ENCODE measurements at regions not wholly inside any gene's neighbourhood (a gene's known extent, or its start where the extent isn't known, plus 50 kb on each side); places are given as distances from the start of the nearest gene placed in this dataset.

- Mint-ChIP-seq H3K36me3 (ENCODE audit: low read depth) (no peaks in the 10 kb centered on the region), H3K27me3 (no peaks in the 10 kb centered on the region), H3K9me3 (peaks cover 3% of the 10 kb centered on the region), H3K4me3 (no peak overlapping the region), H3K4me1 (ENCODE audit: low read depth) (no peaks in the 10 kb centered on the region), H3K27ac (no peak overlapping the region)
- Histone ChIP-seq H3K4me3 (ENCODE audit: low read length) (no peak overlapping the region), H3K9me3 (ENCODE audit: control insufficient read depth in 1 of 2, insufficient read depth in 1 of 2, low read length in 2 of 2) (no peaks in the 10 kb centered on the region), H3K27me3 (ENCODE audit: control insufficient read depth in 1 of 2, insufficient read depth in 2 of 2, low read length in 2 of 2) (no peaks in the 10 kb centered on the region), H3K36me3 (ENCODE audit: insufficient read depth, low read length) (no peaks in the 10 kb centered on the region), H3K27ac (ENCODE audit: low read depth in 1 of 2, low read length in 2 of 2) (no peak overlapping the region), H3K4me1 (ENCODE audit: insufficient read depth, low read length) (no peaks in the 10 kb centered on the region)
- TF ChIP-seq, protein P1, sequence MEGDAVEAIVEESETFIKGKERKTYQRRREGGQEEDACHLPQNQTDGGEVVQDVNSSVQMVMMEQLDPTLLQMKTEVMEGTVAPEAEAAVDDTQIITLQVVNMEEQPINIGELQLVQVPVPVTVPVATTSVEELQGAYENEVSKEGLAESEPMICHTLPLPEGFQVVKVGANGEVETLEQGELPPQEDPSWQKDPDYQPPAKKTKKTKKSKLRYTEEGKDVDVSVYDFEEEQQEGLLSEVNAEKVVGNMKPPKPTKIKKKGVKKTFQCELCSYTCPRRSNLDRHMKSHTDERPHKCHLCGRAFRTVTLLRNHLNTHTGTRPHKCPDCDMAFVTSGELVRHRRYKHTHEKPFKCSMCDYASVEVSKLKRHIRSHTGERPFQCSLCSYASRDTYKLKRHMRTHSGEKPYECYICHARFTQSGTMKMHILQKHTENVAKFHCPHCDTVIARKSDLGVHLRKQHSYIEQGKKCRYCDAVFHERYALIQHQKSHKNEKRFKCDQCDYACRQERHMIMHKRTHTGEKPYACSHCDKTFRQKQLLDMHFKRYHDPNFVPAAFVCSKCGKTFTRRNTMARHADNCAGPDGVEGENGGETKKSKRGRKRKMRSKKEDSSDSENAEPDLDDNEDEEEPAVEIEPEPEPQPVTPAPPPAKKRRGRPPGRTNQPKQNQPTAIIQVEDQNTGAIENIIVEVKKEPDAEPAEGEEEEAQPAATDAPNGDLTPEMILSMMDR (IDR thresholded peaks at IDR 0.05): no peak
- ChIA-PET CTCF (no interaction called here), POLR2A (no interaction called here)
- DNase-seq (no peak), ATAC-seq (ENCODE audit: poor library complexity) (no peak)
- intact Hi-C loops (cut with DNase I, micrococcal nuclease): no loop called here
Measured at GRCh38 chr13:47726394-47726793, 274.7 kb downstream of the SUCLA2 start.

- Mint-ChIP-seq H3K27ac (no peak overlapping the region), H3K4me3 (no peak overlapping the region), H3K4me1 (ENCODE audit: low read depth) (no peaks in the 10 kb centered on the region), H3K9me3 (peaks cover 3% of the 10 kb centered on the region), H3K27me3 (no peaks in the 10 kb centered on the region), H3K36me3 (ENCODE audit: low read depth) (no peaks in the 10 kb centered on the region)
- H3K4me1 ChIP-seq (ENCODE audit: insufficient read depth, low read length): no peaks in the 10 kb centered on the region
- ATAC-seq (ENCODE audit: poor library complexity) (no peak), DNase-seq (no peak)
- H3K36me3 ChIP-seq (ENCODE audit: insufficient read depth, low read length): no peaks in the 10 kb centered on the region
- POLR2A ChIA-PET: no interaction called here
- H3K27me3 ChIP-seq (ENCODE audit: control insufficient read depth in 1 of 2, insufficient read depth in 2 of 2, low read length in 2 of 2): no peaks in the 10 kb centered on the region
- intact Hi-C loops (cut with DNase I, micrococcal nuclease): no loop called here
- H3K9me3 ChIP-seq (ENCODE audit: control insufficient read depth in 1 of 2, insufficient read depth in 1 of 2, low read length in 2 of 2): no peaks in the 10 kb centered on the region
- CTCF ChIA-PET: no interaction called here
- H3K4me3 ChIP-seq (ENCODE audit: low read length): no peak overlapping the region
- TF ChIP-seq, protein P1 (IDR thresholded peaks at IDR 0.05): no peak
- no peak overlapping the region for H3K27ac ChIP-seq (ENCODE audit: low read depth in 1 of 2, low read length in 2 of 2)
Measured at GRCh38 chr13:47723898-47724297, 277.2 kb downstream of the SUCLA2 start.

DNA sequence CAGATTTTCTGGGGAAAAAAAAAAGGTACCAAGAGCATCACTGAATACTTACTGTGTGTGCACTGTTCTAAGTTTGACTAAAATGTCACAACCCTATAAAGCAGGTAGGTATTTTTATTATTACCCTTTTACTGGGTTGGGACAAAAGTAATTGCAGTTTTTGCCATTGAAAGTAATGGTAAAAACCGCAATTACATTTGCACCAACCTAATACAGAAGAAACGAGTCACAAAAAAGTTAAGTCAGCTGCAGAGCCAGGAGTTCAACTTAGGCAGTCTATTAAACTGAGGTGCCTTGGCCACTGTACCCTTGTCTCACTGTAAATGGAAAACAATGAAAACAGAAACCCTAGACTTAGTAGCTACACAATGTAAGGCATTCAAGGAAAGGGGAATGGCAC, 281.9 kb downstream of the SUCLA2 start:
- no peak overlapping the region for H3K27ac Mint-ChIP-seq
- H3K4me1 Mint-ChIP-seq (ENCODE audit: low read depth): no peaks in the 10 kb centered on the region
- ChIA-PET POLR2A (no interaction called here), CTCF (no interaction called here)
- no peaks in the 10 kb centered on the region for H3K9me3 ChIP-seq (ENCODE audit: control insufficient read depth in 1 of 2, insufficient read depth in 1 of 2, low read length in 2 of 2)
- no peak overlapping the region for H3K4me3 Mint-ChIP-seq
- ATAC-seq (ENCODE audit: poor library complexity) (no peak), DNase-seq (no peak)
- H3K9me3 Mint-ChIP-seq: no peaks in the 10 kb centered on the region
- no peaks in the 10 kb centered on the region for H3K36me3 Mint-ChIP-seq (ENCODE audit: low read depth)
- H3K4me3 ChIP-seq (ENCODE audit: low read length): no peak overlapping the region
- H3K27ac ChIP-seq (ENCODE audit: low read depth in 1 of 2, low read length in 2 of 2): no peak overlapping the region
- no peaks in the 10 kb centered on the region for H3K4me1 ChIP-seq (ENCODE audit: insufficient read depth, low read length)
- TF ChIP-seq, protein P1 (IDR thresholded peaks at IDR 0.05): no peak
- no peaks in the 10 kb centered on the region for H3K27me3 Mint-ChIP-seq
- intact Hi-C loops (cut with DNase I, micrococcal nuclease): no loop called here
- H3K27me3 ChIP-seq (ENCODE audit: control insufficient read depth in 1 of 2, insufficient read depth in 2 of 2, low read length in 2 of 2): no peaks in the 10 kb centered on the region
- no peaks in the 10 kb centered on the region for H3K36me3 ChIP-seq (ENCODE audit: insufficient read depth, low read length)
